ENCODE measurements at regions not wholly inside any gene's neighbourhood (a gene's known extent, or its start where the extent isn't known, plus 50 kb on each side); places are given as distances from the start of the nearest gene placed in this dataset.
"Not testable (repeated sequence)": the region's sequence is repeated elsewhere in the genome, so short reads cannot be mapped to it uniquely, and the experiment has no call there.

DNA sequence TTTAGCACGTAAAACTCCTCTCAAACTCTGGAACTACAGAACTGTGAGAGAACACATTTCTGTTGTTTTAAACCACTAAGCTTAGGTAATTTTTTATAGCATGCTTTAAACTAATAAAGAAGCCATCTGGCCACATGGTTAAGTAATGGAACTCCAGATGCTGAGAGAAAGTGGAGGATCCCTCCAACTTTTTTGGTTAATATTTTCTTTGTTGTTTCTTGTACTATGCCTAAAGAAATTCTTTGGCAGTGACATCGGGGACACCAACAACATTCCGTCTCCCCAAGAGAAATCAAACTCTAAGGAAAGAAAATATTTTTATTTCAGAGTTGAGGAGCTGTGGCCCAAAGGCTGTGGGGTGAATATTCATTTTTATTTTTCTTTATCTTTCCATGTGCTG is 734.8 kb upstream of the CDH9 start:
- no peak overlapping the region for H3K27ac ChIP-seq (ENCODE audit: low read length)
- Mint-ChIP-seq H3K4me3 (no peak overlapping the region), H3K9me3 (peaks cover 21 to 23% of the 10 kb centered on the region in 2 donors), H3K4me1 (no peaks in the 10 kb centered on the region), H3K27ac (no peak overlapping the region), H3K36me3 (peaks cover 14% of the 10 kb centered on the region), H3K27me3 (ENCODE audit: low read depth in 2 of 2) (no peaks in the 10 kb centered on the region)
- intact Hi-C loops (cut with micrococcal nuclease) = no loop called here
- no peaks in the 10 kb centered on the region for H3K36me3 ChIP-seq (ENCODE audit: control insufficient read depth, insufficient read depth, low read length)
- no peaks in the 10 kb centered on the region for H3K4me1 ChIP-seq (ENCODE audit: control insufficient read depth, insufficient read depth, low read length)
- H3K4me3 ChIP-seq (ENCODE audit: low read length) = no peak overlapping the region
- 83% methylated on average over 2 of the region's 3 CpGs for WGBS (ENCODE audit: insufficient coverage)
- TF ChIP-seq, protein P1, sequence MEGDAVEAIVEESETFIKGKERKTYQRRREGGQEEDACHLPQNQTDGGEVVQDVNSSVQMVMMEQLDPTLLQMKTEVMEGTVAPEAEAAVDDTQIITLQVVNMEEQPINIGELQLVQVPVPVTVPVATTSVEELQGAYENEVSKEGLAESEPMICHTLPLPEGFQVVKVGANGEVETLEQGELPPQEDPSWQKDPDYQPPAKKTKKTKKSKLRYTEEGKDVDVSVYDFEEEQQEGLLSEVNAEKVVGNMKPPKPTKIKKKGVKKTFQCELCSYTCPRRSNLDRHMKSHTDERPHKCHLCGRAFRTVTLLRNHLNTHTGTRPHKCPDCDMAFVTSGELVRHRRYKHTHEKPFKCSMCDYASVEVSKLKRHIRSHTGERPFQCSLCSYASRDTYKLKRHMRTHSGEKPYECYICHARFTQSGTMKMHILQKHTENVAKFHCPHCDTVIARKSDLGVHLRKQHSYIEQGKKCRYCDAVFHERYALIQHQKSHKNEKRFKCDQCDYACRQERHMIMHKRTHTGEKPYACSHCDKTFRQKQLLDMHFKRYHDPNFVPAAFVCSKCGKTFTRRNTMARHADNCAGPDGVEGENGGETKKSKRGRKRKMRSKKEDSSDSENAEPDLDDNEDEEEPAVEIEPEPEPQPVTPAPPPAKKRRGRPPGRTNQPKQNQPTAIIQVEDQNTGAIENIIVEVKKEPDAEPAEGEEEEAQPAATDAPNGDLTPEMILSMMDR (IDR thresholded peaks at IDR 0.05) = no peak
- no peaks in the 10 kb centered on the region for H3K27me3 ChIP-seq (ENCODE audit: control insufficient read depth, insufficient read depth, low read length)
- DNase-seq (no peak), ATAC-seq (no peak)
- H3K9me3 ChIP-seq (ENCODE audit: control insufficient read depth, insufficient read depth, low read length) = no peaks in the 10 kb centered on the region

DNA sequence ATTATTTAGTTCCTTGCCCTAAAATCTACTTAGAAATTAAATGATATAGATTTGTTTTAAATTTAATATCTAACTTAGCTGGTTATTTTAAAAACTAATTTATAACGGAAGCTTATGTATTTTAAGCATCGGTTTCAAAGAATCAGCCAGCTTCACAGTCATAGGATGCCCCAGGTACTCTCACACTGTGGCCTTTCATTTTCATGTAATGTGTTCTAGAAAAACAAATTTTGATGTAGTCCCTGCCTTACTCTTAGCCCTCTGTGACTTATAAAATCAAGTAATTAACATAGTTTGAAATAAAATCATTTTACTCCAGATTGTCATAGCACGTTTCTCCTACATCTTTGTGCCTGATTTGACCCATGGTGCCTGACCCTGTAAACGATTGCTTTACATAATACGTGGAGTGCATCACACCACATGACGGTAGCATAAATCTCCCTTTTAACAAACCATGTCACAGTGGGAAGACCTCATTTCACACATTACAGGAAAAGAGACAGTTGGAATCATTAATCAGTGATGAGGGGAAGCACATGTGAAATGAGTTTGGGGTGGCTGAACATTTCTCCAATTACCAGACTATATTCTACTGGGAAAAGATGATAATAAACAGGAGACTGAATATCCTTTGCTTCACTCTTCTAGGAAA is 731.5 kb upstream of the CDH9 start:
- Mint-ChIP-seq H3K4me1 (no peaks in the 10 kb centered on the region), H3K36me3 (peaks cover 14% of the 10 kb centered on the region), H3K4me3 (no peak overlapping the region), H3K27me3 (ENCODE audit: low read depth in 2 of 2) (no peaks in the 10 kb centered on the region), H3K27ac (no peak overlapping the region), H3K9me3 (peaks cover 21 to 28% of the 10 kb centered on the region in 2 donors)
- Histone ChIP-seq H3K27me3 (ENCODE audit: control insufficient read depth, insufficient read depth, low read length) (no peaks in the 10 kb centered on the region), H3K9me3 (ENCODE audit: control insufficient read depth, insufficient read depth, low read length) (no peaks in the 10 kb centered on the region), H3K4me1 (ENCODE audit: control insufficient read depth, insufficient read depth, low read length) (no peaks in the 10 kb centered on the region), H3K4me3 (ENCODE audit: low read length) (no peak overlapping the region), H3K27ac (ENCODE audit: low read length) (no peak overlapping the region), H3K36me3 (ENCODE audit: control insufficient read depth, insufficient read depth, low read length) (no peaks in the 10 kb centered on the region)
- intact Hi-C loops (cut with micrococcal nuclease) = no loop called here
- TF ChIP-seq, protein P1 (IDR thresholded peaks at IDR 0.05) = no peak
- ATAC-seq (no peak), DNase-seq (no peak)
- 93% methylated on average over 6 of the region's 6 CpGs for WGBS (ENCODE audit: insufficient coverage)

DNA sequence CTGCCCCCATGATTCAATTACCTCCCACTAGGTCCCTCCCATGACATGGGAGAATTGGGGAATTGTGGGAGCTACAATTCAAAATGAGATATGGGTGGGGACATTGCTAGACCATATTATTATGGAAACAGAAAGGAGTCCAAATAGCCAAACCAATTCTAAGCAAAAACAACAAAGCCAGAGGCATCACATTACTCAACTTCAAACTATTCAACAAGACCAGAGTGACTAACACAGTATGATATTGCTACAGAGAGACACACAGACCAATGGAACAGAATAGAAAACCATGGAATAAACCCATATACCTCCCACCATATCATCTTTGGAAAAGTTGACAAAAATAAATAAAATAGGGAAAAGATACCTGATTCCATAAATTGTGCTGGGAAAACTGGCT is 710.5 kb upstream of the CDH9 start:
- H3K27ac Mint-ChIP-seq = no peak overlapping the region
- H3K36me3 Mint-ChIP-seq = peaks cover 31% of the 10 kb centered on the region
- Histone ChIP-seq H3K4me3 (ENCODE audit: low read length) (no peak overlapping the region), H3K27ac (ENCODE audit: low read length) (no peak overlapping the region), H3K9me3 (ENCODE audit: control insufficient read depth, insufficient read depth, low read length) (peaks cover 5% of the 10 kb centered on the region), H3K4me1 (ENCODE audit: control insufficient read depth, insufficient read depth, low read length) (no peaks in the 10 kb centered on the region), H3K27me3 (ENCODE audit: control insufficient read depth, insufficient read depth, low read length) (no peaks in the 10 kb centered on the region), H3K36me3 (ENCODE audit: control insufficient read depth, insufficient read depth, low read length) (no peaks in the 10 kb centered on the region)
- no peaks in the 10 kb centered on the region for H3K27me3 Mint-ChIP-seq (ENCODE audit: low read depth in 2 of 2)
- H3K4me3 Mint-ChIP-seq = no peak overlapping the region
- no peak for DNase-seq
- ATAC-seq = no peak
- no peaks in the 10 kb centered on the region for H3K4me1 Mint-ChIP-seq
- intact Hi-C loops (cut with micrococcal nuclease) = no loop called here
- TF ChIP-seq, protein P1 (IDR thresholded peaks at IDR 0.05) = no peak
- H3K9me3 Mint-ChIP-seq = peaks cover 15 to 38% of the 10 kb centered on the region in 2 donors

DNA sequence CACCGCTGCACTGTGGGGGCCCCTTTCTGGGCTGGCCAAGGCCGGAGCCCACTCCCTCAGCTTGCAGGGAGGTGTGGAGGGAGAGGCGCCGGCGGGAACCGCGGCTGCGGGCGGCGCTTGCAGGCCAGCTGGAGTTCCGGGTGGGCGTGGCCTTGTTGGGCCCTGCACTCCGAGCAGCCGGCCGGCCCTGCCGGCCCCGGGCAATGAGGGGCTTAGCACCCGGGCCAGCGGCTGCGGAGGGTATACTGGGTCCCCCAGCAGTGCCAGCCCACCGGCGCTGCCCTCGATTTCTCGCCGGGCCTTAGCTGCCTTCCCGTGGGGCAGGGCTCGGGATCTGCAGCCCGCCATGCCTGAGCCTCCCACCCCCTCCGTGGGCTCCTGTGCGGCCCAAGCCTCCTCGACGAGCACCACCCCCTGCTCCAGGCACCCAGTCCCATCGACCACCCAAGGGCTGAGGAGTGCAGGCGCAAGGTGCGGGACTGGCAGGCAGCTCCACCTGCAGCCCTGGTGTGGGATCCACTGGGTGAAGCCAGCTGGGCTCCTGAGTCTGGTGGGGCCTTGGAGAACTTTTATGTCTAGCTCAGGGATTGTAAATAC is 705.1 kb upstream of the CDH9 start:
- peaks cover 16 to 34% of the 10 kb centered on the region in 2 donors for H3K9me3 Mint-ChIP-seq
- H3K4me1 Mint-ChIP-seq; DNase-seq; H3K27me3 Mint-ChIP-seq (ENCODE audit: low read depth in 2 of 2); H3K27ac ChIP-seq (ENCODE audit: low read length); intact Hi-C loops (cut with micrococcal nuclease); H3K4me3 Mint-ChIP-seq; ATAC-seq; H3K4me3 ChIP-seq (ENCODE audit: low read length); H3K36me3 ChIP-seq (ENCODE audit: control insufficient read depth, insufficient read depth, low read length); H3K4me1 ChIP-seq (ENCODE audit: control insufficient read depth, insufficient read depth, low read length); H3K27ac Mint-ChIP-seq; H3K27me3 ChIP-seq (ENCODE audit: control insufficient read depth, insufficient read depth, low read length): not testable (repeated sequence)
- 95% methylated on average over 35 of the region's 35 CpGs for WGBS (ENCODE audit: insufficient coverage)
- H3K36me3 Mint-ChIP-seq = peaks cover 33% of the 10 kb centered on the region
- H3K9me3 ChIP-seq (ENCODE audit: control insufficient read depth, insufficient read depth, low read length) = peaks cover 15% of the 10 kb centered on the region
